Left lung (tissue), 4 donors: ENCODE measurements at regions not wholly inside any gene's neighbourhood (a gene's known extent, or its start where the extent isn't known, plus 50 kb on each side); places are given as distances from the start of the nearest gene placed in this dataset.

Experiments
- ATAC-seq: fragments of 200-7000 bp; cut with Tn5 transposase; one replicate; pipeline ENCODE4 v1.9.1; 2020; ENCODE audit warnings: moderate library complexity
- DNase-seq, 4 donors: peaks; one replicate each; pipeline ENCODE4 v3.0.0-alpha.2; 2013 to 2020
- H3K27ac ChIP-seq, 2 donors: fragments of 200-600 bp; sonication (generic) in 1 of 2; one replicate each; pipeline versions ENCODE4 v1.5.0 to v1.8.0; 2020 to 2021
- H3K27me3 ChIP-seq, 2 donors: fragments of 200-600 bp; sonication (generic) in 1 of 2; one replicate each; pipeline versions ENCODE4 v1.5.0 to v1.8.0; 2020 to 2021
- H3K36me3 ChIP-seq, 2 donors: fragments of 200-600 bp; sonication (generic) in 1 of 2; one replicate each; pipeline versions ENCODE4 v1.5.0 to v1.8.0; 2020 to 2021
- H3K4me1 ChIP-seq, 2 donors: fragments of 200-600 bp; one replicate each; pipeline ENCODE4 v1.8.0; 2021
- H3K4me3 ChIP-seq, 2 donors: fragments of 200-600 bp; sonication (generic) in 1 of 2; one replicate each; pipeline versions ENCODE4 v1.5.0 to v1.8.0; 2020 to 2021; ENCODE audit warnings: mild to moderate bottlenecking in 1 of 2
- H3K9me3 ChIP-seq, 2 donors: fragments of 200-600 bp; sonication (generic) in 1 of 2; one replicate each; pipeline versions ENCODE4 v1.5.0 to v1.8.0; 2020 to 2021
- CTCF ChIP-seq, 2 donors: fragments of 200-600 bp; sonication (generic) in 1 of 2; IDR thresholded peaks; one replicate each; pipeline versions ENCODE4 v1.5.0 to v1.8.0; 2021; ENCODE audit warnings: antibody characterized with exemption in 2 of 2
- intact Hi-C, 2 donors: fragments of 100-400 bp; cut with DNase I; formaldehyde crosslinking; loops; one replicate each; pipeline versions ENCODE4 v1.11.2 to v1.14.2; 2022
- donor health status: DM: no; HTN: yes; CAD: no.
- donor health status: DM: no; HTN: no; CAD: no.

GRCh38 chr4:111793433-111794091 lies 351.7 kb upstream of the FAM241A start:
- DNase-seq (no peak), ATAC-seq (no peak)
- Histone ChIP-seq H3K27me3 (no peaks in the 10 kb centered on the region), H3K4me3 (no peak overlapping the region), H3K27ac (no peak overlapping the region), H3K4me1 (no peaks in the 10 kb centered on the region), H3K9me3 (no peaks in the 10 kb centered on the region), H3K36me3 (no peaks in the 10 kb centered on the region)
- TF ChIP-seq CTCF (IDR thresholded peaks at IDR 0.05), result no peak
- intact Hi-C loops, result no loop called here

GRCh38 chr4:111797455-111798163 lies 347.6 kb upstream of the FAM241A start:
- DNase-seq (no peak), ATAC-seq (no peak)
- Histone ChIP-seq H3K27ac (no peak overlapping the region), H3K9me3 (no peaks in the 10 kb centered on the region), H3K27me3 (no peaks in the 10 kb centered on the region), H3K4me1 (no peaks in the 10 kb centered on the region), H3K4me3 (no peak overlapping the region), H3K36me3 (no peaks in the 10 kb centered on the region)
- intact Hi-C loops, result no loop called here
- TF ChIP-seq CTCF (IDR thresholded peaks at IDR 0.05), result no peak

- Histone ChIP-seq H3K4me1 (no peaks in the 10 kb centered on the region), H3K27me3 (no peaks in the 10 kb centered on the region), H3K36me3 (no peaks in the 10 kb centered on the region), H3K4me3 (no peak overlapping the region), H3K27ac (no peak overlapping the region), H3K9me3 (no peaks in the 10 kb centered on the region)
- DNase-seq (no peak), ATAC-seq (no peak)
- TF ChIP-seq CTCF (IDR thresholded peaks at IDR 0.05), result no peak
- intact Hi-C loops, result no loop called here
Observed at GRCh38 chr4:111798840-111799239, 346.4 kb upstream of the FAM241A start.

GRCh38 chr4:111800551-111800950 lies 344.7 kb upstream of the FAM241A start:
- no peak overlapping the region for H3K4me3 ChIP-seq
- no peaks in the 10 kb centered on the region for H3K9me3 ChIP-seq
- no peaks in the 10 kb centered on the region for H3K36me3 ChIP-seq
- H3K4me1 ChIP-seq, result no peaks in the 10 kb centered on the region
- no peak for TF ChIP-seq CTCF (IDR thresholded peaks at IDR 0.05)
- no peak for ATAC-seq
- intact Hi-C loops, result no loop called here
- DNase-seq, result no peak
- H3K27me3 ChIP-seq, result no peaks in the 10 kb centered on the region
- no peak overlapping the region for H3K27ac ChIP-seq

- H3K36me3 ChIP-seq, result no peaks in the 10 kb centered on the region
- H3K27me3 ChIP-seq, result no peaks in the 10 kb centered on the region
- no peak for TF ChIP-seq CTCF (IDR thresholded peaks at IDR 0.05)
- no peak overlapping the region for H3K27ac ChIP-seq
- DNase-seq (no peak), ATAC-seq (no peak)
- no peaks in the 10 kb centered on the region for H3K9me3 ChIP-seq
- no peak overlapping the region for H3K4me3 ChIP-seq
- intact Hi-C loops, result no loop called here
- H3K4me1 ChIP-seq, result no peaks in the 10 kb centered on the region
Observed at GRCh38 chr4:111802191-111802590, 343.1 kb upstream of the FAM241A start.
